Panc1 (cell line): ENCODE measurements at regions not wholly inside any gene's neighbourhood (a gene's known extent, or its start where the extent isn't known, plus 50 kb on each side); places are given as distances from the start of the nearest gene placed in this dataset.

Experiments used
- ATAC-seq: fragments of 200-7000 bp; cut with Tn5 transposase; 2 replicates; pipeline ENCODE4 v1.9.1; 2020; ENCODE audit warnings: mild to moderate bottlenecking, moderate library complexity
- BruUV-seq: library from RNA; stranded (reverse); fragments of 400-500 nt; replicated peaks from 2 replicates; lab custom pipeline; 2021; lab: Mats Ljungman, UMichigan
- CTCF ChIA-PET: fragments of 300-600 bp; sonication (Branson Sonifier 250); formaldehyde crosslinking; loops from one replicate; lab custom pipeline; 2022; ENCODE audit warnings: antibody characterized with exemption; lab: Charles Lee
- POLR2A ChIA-PET: fragments of 300-600 bp; sonication (Branson Sonifier 250); formaldehyde crosslinking; loops from one replicate; lab custom pipeline; 2022; ENCODE audit warnings: antibody characterized with exemption; lab: Charles Lee
- DNase-seq: peaks from one replicate; pipeline ENCODE4 v3.0.0-alpha.2; 2010; ENCODE audit warnings: low read depth, low spot score
- H3K27ac ChIP-seq: 2 replicates; pipeline ENCODE4 v1.5.1; 2011; ENCODE audit warnings: mild to moderate bottlenecking, low read length, inconsistent platforms
- H3K27me3 ChIP-seq: fragments of 200-500 bp; sonication (Bioruptor generic); 2 replicates; pipeline ENCODE4 v1.6.0; 2014; ENCODE audit warnings: low read length, inconsistent platforms; ENCODE audit not compliant: control insufficient read depth, insufficient read depth
- H3K36me3 ChIP-seq: fragments of 200-500 bp; sonication (Bioruptor generic); 2 replicates; pipeline ENCODE4 v1.5.1; 2014; ENCODE audit warnings: inconsistent platforms, mild to moderate bottlenecking, low read length, moderate library complexity; ENCODE audit not compliant: control insufficient read depth, insufficient read depth
- H3K4me1 ChIP-seq: 2 replicates; pipeline ENCODE4 v1.5.1; 2011; ENCODE audit warnings: inconsistent platforms, mild to moderate bottlenecking, low read length, moderate library complexity; ENCODE audit not compliant: control insufficient read depth, insufficient read depth
- H3K4me3 ChIP-seq, 2 experiments: 2 replicates each; pipeline ENCODE4 v1.5.1; 2011 to 2012; ENCODE audit warnings: low read depth in 2 of 2, low read length in 2 of 2, mild to moderate bottlenecking in 2 of 2, inconsistent platforms in 1 of 2, moderate library complexity in 1 of 2
- H3K9me3 ChIP-seq: fragments of 200-500 bp; sonication (Bioruptor generic); 2 replicates; pipeline ENCODE4 v1.5.1; 2014; ENCODE audit warnings: low read depth, mild to moderate bottlenecking, inconsistent platforms, low read length, moderate library complexity; ENCODE audit not compliant: control insufficient read depth, insufficient read depth
- POLR2AphosphoS5 ChIP-seq: IDR thresholded peaks from 2 replicates; pipeline ENCODE4 v1.6.1; 2012; ENCODE audit warnings: mild to moderate bottlenecking, low read depth, low read length, moderate library complexity
- SIN3A ChIP-seq: IDR thresholded peaks from 2 replicates; pipeline ENCODE4 v1.6.1; 2012; ENCODE audit warnings: low read depth, mild to moderate bottlenecking, low read length, moderate library complexity, borderline replicate concordance; ENCODE audit not compliant: insufficient read depth
- TCF7L2 ChIP-seq: IDR thresholded peaks from 2 replicates; pipeline ENCODE4 v1.6.1; 2011; ENCODE audit warnings: mild to moderate bottlenecking, low read depth, low read length, inconsistent platforms
- in situ Hi-C: cut with HindIII; loops from 2 replicates; pipeline ENCODE4 v1.10.0; 2016; ENCODE audit warnings: low sequenced_read_pairs, low pct_unique_long_range_greater_than_20kb
- intact Hi-C: fragments of 100-400 bp; cut with micrococcal nuclease; formaldehyde crosslinking; loops from one replicate; pipeline ENCODE4 v1.10.0; 2022; ENCODE audit not compliant: unreplicated experiment
- TF ChIP-seq, protein P1 (sequence below), 2 experiments: IDR thresholded peaks; 2 replicates each; pipeline ENCODE4 v1.6.1; 2011 to 2012; ENCODE audit warnings: low read depth in 2 of 2, control low read depth in 1 of 2, low read length in 1 of 2, mild to moderate bottlenecking in 1 of 2, moderate library complexity in 1 of 2; ENCODE audit not compliant: insufficient read depth in 1 of 2
- TF ChIP-seq, protein P2 (sequence below): fragments of 450-650 bp; IDR thresholded peaks from 2 replicates; pipeline ENCODE4 v1.5.1; 2017; ENCODE audit warnings: mild to moderate bottlenecking

- H3K4me1 ChIP-seq = no peaks in the 10 kb centered on the region
- intact Hi-C loops = no loop called here
- TF ChIP-seq, protein P1, sequence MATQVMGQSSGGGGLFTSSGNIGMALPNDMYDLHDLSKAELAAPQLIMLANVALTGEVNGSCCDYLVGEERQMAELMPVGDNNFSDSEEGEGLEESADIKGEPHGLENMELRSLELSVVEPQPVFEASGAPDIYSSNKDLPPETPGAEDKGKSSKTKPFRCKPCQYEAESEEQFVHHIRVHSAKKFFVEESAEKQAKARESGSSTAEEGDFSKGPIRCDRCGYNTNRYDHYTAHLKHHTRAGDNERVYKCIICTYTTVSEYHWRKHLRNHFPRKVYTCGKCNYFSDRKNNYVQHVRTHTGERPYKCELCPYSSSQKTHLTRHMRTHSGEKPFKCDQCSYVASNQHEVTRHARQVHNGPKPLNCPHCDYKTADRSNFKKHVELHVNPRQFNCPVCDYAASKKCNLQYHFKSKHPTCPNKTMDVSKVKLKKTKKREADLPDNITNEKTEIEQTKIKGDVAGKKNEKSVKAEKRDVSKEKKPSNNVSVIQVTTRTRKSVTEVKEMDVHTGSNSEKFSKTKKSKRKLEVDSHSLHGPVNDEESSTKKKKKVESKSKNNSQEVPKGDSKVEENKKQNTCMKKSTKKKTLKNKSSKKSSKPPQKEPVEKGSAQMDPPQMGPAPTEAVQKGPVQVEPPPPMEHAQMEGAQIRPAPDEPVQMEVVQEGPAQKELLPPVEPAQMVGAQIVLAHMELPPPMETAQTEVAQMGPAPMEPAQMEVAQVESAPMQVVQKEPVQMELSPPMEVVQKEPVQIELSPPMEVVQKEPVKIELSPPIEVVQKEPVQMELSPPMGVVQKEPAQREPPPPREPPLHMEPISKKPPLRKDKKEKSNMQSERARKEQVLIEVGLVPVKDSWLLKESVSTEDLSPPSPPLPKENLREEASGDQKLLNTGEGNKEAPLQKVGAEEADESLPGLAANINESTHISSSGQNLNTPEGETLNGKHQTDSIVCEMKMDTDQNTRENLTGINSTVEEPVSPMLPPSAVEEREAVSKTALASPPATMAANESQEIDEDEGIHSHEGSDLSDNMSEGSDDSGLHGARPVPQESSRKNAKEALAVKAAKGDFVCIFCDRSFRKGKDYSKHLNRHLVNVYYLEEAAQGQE (IDR thresholded peaks at IDR 0.05; ENCODE audit: insufficient read depth in 1 of 2, low read depth in 2 of 2, low read length in 1 of 2) = no peak
- TF ChIP-seq POLR2AphosphoS5 (no peak), TCF7L2 (no peak), SIN3A (no peak)
- TF ChIP-seq, protein P2, sequence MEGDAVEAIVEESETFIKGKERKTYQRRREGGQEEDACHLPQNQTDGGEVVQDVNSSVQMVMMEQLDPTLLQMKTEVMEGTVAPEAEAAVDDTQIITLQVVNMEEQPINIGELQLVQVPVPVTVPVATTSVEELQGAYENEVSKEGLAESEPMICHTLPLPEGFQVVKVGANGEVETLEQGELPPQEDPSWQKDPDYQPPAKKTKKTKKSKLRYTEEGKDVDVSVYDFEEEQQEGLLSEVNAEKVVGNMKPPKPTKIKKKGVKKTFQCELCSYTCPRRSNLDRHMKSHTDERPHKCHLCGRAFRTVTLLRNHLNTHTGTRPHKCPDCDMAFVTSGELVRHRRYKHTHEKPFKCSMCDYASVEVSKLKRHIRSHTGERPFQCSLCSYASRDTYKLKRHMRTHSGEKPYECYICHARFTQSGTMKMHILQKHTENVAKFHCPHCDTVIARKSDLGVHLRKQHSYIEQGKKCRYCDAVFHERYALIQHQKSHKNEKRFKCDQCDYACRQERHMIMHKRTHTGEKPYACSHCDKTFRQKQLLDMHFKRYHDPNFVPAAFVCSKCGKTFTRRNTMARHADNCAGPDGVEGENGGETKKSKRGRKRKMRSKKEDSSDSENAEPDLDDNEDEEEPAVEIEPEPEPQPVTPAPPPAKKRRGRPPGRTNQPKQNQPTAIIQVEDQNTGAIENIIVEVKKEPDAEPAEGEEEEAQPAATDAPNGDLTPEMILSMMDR = no peak
- no peak overlapping the region for H3K27ac ChIP-seq
- CTCF ChIA-PET = no interaction called here
- ATAC-seq (no peak), DNase-seq (no peak)
- H3K4me3 ChIP-seq = no peak overlapping the region
- H3K36me3 ChIP-seq = no peaks in the 10 kb centered on the region
- no TSS peak for BruUV-seq
- POLR2A ChIA-PET = no interaction called here
- in situ Hi-C loops = no loop called here
- H3K9me3 ChIP-seq = no peaks in the 10 kb centered on the region
- H3K27me3 ChIP-seq = no peaks in the 10 kb centered on the region
Observed at GRCh38 chr16:65176603-65177002, 54.7 kb upstream of the CDH11 start.

DNA sequence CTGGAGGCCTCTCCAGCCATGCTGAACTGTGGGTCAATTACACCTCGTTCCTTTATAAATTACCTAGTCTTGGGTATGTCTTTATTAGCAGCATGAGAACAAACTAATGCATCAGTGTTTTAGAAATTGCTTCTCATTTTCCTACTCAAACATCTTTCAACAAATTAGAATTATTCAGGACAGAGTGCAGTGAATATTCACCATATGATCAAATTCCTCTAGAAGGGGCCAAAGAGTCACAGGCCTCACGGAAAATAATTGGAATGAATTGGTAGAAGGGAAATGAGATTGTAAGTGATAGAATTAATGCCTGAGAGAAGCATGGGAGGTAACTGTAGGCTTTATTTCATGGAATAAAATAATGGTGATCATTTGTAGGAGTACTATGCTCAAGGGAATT lies 50.5 kb upstream of the CDH11 start:
- Histone ChIP-seq H3K27me3 (no peaks in the 10 kb centered on the region), H3K9me3 (no peaks in the 10 kb centered on the region), H3K27ac (no peak overlapping the region), H3K4me3 (no peak overlapping the region), H3K4me1 (no peaks in the 10 kb centered on the region), H3K36me3 (no peaks in the 10 kb centered on the region)
- ChIA-PET CTCF (no interaction called here), POLR2A (no interaction called here)
- DNase-seq (no peak), ATAC-seq (no peak)
- in situ Hi-C loops (no loop called here), intact Hi-C loops (no loop called here)
- BruUV-seq = no TSS peak
- TF ChIP-seq SIN3A = no peak
- TF ChIP-seq POLR2AphosphoS5 = no peak
- no peak for TF ChIP-seq TCF7L2
- TF ChIP-seq, protein P2 = no peak
- TF ChIP-seq, protein P1 (IDR thresholded peaks at IDR 0.05; ENCODE audit: insufficient read depth in 1 of 2, low read depth in 2 of 2, low read length in 1 of 2) = no peak
